Choroid plexus epithelial cell (primary cell): ENCODE measurements at regions not wholly inside any gene's neighbourhood (a gene's known extent, or its start where the extent isn't known, plus 50 kb on each side); places are given as distances from the start of the nearest gene placed in this dataset.

ENCODE experiments used
- DNase-seq: peaks from one replicate; pipeline ENCODE4 v3.0.0-alpha.2; 2010; ENCODE audit warnings: low read depth
- H3K4me3 ChIP-seq: 2 replicates; pipeline ENCODE4 v1.5.1; 2011; ENCODE audit warnings: low read depth, mild to moderate bottlenecking, control low read depth, low read length, moderate library complexity
- TF ChIP-seq, protein P1 (sequence below): conservative IDR thresholded peaks from 2 replicates; pipeline ENCODE4 v1.5.1; 2011; ENCODE audit warnings: low read depth, mild to moderate bottlenecking, control low read depth, inconsistent platforms, low read length, moderate library complexity

DNA sequence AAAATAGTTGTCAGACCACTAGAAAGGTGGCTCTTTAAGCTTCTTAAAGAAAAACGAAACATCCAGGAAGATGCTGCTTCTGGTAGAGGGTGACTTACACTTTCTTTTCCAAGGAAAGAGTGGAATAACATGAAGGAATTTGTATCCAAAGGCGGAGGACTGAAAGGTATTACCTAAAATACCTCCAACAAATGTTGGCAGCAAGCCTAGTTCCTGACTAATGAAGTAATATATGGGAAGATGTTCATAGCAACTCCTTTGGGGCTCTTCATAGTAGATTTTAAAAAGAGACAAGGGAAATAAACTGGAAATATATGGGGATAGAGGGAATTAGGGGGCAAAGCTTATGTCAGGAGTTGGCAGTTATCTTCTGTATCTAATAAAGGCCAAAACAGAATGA, 116.2 kb downstream of the AASDH start:
- TF ChIP-seq, protein P1, sequence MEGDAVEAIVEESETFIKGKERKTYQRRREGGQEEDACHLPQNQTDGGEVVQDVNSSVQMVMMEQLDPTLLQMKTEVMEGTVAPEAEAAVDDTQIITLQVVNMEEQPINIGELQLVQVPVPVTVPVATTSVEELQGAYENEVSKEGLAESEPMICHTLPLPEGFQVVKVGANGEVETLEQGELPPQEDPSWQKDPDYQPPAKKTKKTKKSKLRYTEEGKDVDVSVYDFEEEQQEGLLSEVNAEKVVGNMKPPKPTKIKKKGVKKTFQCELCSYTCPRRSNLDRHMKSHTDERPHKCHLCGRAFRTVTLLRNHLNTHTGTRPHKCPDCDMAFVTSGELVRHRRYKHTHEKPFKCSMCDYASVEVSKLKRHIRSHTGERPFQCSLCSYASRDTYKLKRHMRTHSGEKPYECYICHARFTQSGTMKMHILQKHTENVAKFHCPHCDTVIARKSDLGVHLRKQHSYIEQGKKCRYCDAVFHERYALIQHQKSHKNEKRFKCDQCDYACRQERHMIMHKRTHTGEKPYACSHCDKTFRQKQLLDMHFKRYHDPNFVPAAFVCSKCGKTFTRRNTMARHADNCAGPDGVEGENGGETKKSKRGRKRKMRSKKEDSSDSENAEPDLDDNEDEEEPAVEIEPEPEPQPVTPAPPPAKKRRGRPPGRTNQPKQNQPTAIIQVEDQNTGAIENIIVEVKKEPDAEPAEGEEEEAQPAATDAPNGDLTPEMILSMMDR, result no peak
- H3K4me3 ChIP-seq, result no peak overlapping the region
- peak; percentile 10 for DNase-seq

DNA sequence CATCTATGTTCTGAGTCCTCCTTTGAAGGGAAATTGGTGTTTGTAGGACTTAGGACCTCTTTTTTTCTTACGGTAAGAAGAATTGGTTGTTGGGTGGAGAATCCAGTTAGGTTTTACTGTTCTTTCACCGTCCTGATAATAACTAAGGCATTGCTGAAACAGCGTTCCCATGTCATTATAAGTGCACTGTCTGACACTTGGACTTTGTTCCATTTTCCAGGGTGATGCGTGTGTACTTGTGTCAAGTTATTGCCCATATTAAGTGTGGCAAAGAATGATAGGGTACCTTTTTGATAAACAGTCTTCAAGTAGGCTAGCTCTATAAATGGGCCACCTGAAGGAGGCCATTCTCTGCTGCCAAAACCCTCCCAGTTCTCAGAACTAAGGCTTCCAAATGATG, 119.7 kb downstream of the AASDH start:
- no peak overlapping the region for H3K4me3 ChIP-seq
- DNase-seq, result no peak
- TF ChIP-seq, protein P1, result no peak

DNA sequence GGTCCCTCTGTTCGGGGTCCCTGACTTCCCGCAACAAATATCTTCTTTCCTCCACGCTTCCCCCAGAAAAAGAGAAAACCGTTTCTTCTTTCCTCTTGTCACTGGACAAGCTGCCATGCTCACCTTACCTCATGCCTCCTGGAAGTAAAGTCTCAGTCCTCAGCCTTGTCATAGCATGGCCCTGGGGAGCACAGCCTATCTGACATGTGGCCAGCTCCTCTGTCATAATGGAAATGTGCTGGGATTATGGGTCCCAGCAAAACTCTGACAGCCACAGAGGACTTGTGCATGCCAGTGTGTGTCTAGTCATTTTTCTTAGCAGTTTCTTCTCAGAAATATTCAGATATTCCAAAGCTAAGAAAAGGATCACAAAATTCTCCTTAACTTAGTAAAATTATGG, 122.4 kb downstream of the AASDH start:
- DNase-seq, result no peak
- TF ChIP-seq, protein P1, result no peak
- H3K4me3 ChIP-seq, result no peak overlapping the region

DNA sequence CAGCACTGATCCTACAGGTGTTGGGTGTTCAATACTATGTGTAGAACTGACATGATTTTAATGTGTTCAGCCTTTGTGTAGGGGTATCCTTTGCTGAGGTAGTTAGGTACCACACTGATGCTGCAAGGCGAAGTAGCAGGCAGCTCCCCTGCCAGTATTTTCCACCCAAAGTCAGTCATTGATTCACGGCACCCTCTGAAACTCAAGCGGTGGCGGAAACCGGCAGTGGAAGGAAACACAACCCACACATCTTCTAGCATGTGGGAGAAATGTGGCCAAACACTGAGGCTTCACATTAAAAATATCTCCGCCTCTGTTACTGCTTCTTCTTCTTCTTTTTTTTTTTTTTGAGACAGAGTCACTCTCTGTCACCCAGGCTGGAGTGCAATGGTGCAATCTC, 126.3 kb downstream of the AASDH start:
- no peak overlapping the region for H3K4me3 ChIP-seq
- TF ChIP-seq, protein P1, result no peak
- no peak for DNase-seq

DNA sequence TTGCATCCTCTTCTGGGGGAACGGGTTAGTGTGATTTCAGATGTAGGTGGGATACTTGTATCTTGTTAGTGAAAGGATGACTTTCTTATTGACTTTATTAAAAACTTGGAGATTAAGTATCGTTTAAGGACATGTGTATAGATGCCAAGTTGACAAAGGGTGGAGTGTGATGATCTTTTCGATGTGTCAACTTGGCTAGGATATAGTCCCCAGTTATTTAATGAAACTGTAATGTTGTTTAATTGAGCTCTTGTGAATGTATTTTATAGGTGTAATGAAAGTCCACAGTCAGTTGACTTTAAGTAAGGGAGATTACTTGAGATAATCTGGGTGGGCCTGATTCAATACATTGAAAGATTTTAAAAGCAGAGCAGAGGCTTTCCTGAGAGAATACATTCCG, 127.0 kb downstream of the AASDH start:
- no peak for DNase-seq
- TF ChIP-seq, protein P1, result no peak

DNA sequence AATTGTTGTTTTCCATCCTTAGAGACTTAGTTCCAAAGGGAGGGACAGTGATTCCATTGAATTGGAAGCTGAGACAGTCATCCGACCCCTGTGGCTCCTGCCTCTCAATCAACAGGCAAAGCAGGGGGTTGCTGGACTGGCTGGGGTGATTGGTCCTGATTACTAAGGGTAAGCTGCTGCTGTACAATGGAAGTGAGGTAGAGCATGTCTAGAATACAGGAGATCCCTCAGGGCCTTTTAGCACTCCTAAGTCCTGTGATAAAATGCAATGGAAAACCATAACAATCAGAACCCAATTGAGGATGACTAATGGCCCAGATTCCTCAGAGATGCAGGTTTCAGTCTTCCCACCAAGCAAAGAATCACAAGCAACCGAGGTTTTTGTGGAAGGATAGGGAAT, 127.6 kb downstream of the AASDH start:
- TF ChIP-seq, protein P1, result no peak
- no peak overlapping the region for H3K4me3 ChIP-seq
- DNase-seq, result no peak

More for the DNA sequence above, 127.0 kb downstream of the AASDH start:
- no peak overlapping the region for H3K4me3 ChIP-seq

DNA sequence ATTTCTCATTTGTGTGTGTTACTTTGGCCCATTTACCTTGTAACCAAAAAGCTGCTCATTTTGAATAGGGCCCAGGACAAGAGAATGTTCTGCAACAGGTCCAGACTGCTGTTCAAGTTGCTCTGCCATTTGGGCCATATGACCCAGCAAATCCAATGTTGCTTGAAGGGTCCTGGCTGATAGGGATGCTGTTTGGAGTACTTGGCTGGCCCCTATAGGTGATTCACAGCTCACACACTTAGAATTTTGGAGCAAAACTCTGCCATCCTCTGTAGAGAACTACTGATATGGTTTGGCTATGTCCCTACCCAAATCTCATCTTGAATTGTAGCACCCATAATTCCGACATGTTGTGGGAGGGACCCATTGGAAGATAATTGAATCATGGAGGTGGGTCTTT, 131.5 kb downstream of the AASDH start:
- TF ChIP-seq, protein P1, result peak; percentile 36
- no peak overlapping the region for H3K4me3 ChIP-seq
- peak; percentile 17 for DNase-seq
